ENCODE measurements at regions not wholly inside any gene's neighbourhood (a gene's known extent, or its start where the extent isn't known, plus 50 kb on each side); places are given as distances from the start of the nearest gene placed in this dataset.

DNA sequence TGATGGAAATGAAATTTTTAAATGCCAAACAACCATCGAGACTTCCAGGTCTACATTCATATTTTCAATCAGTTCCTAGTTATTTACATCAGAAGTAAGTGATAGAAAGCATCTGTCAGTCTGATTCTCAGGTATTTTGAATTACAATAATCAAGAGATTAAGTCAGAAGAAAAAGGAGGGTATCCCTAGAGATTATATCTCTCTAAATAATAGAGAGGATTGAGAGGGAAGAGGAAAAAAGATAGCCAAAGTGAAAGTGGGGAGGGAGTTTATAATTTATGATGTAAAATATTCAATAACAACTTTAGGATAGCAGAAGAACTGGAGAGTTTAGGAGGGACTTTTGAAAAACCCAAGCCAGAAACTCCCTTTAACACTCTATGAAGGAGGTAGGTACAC is 400.2 kb downstream of the EFNA5 start:
- no peaks in the 10 kb centered on the region for H3K27me3 ChIP-seq
- H3K4me2 ChIP-seq, result no peak overlapping the region
- no peak overlapping the region for H2AFZ ChIP-seq
- no peak overlapping the region for H3K27ac ChIP-seq
- no peaks in the 10 kb centered on the region for H4K20me1 ChIP-seq (ENCODE audit: insufficient read depth, poor library complexity, severe bottlenecking)
- H3K36me3 ChIP-seq (replicated peaks; ENCODE audit: insufficient read depth, low read depth), result no peaks in the 10 kb centered on the region
- DNase-seq (ENCODE audit: low spot score), result no peak
- TF ChIP-seq CTCF (IDR thresholded peaks at IDR 0.05; ENCODE audit: poor library complexity) (no peak), EZH2 (IDR thresholded peaks at IDR 0.05; ENCODE audit: borderline replicate concordance) (no peak), EZH2phosphoT487 (IDR thresholded peaks at IDR 0.05; ENCODE audit: low read depth, severe bottlenecking, unreplicated experiment) (no peak)
- 78% methylated on average over 1 of the region's 1 CpG for WGBS (ENCODE audit: low lambda C conversion rate, missing lambda C conversion rate)
- no peaks in the 10 kb centered on the region for H3K9me3 ChIP-seq (ENCODE audit: low read depth)
- H3K79me2 ChIP-seq, result no peaks in the 10 kb centered on the region
- no peaks in the 10 kb centered on the region for H3K9me2 ChIP-seq (replicated peaks; ENCODE audit: insufficient read depth)
- H3K4me3 ChIP-seq, result no peak overlapping the region
- H3K4me1 ChIP-seq (ENCODE audit: insufficient read depth), result no peaks in the 10 kb centered on the region

DNA sequence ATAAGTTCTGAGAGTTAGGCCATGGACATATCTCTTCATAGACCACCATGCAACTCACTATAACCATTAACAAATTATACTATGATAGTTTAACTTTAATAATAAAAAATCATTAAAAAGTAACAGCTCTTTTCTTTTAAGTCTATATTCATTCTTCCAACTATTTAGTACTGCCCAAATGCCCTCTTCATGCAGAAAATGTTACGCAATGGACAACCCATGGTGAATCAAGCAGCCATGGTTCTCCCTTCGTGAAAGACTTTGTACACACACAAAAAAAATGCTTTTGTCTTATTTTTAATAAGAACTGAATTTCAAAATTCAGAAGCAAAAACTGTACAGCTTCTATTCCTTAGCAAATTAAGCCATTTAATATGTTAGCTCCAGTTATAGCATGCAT is 401.1 kb downstream of the EFNA5 start:
- H4K20me1 ChIP-seq (ENCODE audit: insufficient read depth, poor library complexity, severe bottlenecking), result no peaks in the 10 kb centered on the region
- no peak overlapping the region for H3K4me2 ChIP-seq
- H3K4me3 ChIP-seq, result no peak overlapping the region
- no peaks in the 10 kb centered on the region for H3K27me3 ChIP-seq
- no peaks in the 10 kb centered on the region for H3K36me3 ChIP-seq (replicated peaks; ENCODE audit: insufficient read depth, low read depth)
- DNase-seq (ENCODE audit: low spot score), result no peak
- no peak overlapping the region for H3K27ac ChIP-seq
- no peak overlapping the region for H2AFZ ChIP-seq
- no peak for TF ChIP-seq CTCF (IDR thresholded peaks at IDR 0.05; ENCODE audit: poor library complexity)
- no peak for TF ChIP-seq EZH2phosphoT487 (IDR thresholded peaks at IDR 0.05; ENCODE audit: low read depth, severe bottlenecking, unreplicated experiment)
- no peak for TF ChIP-seq EZH2 (IDR thresholded peaks at IDR 0.05; ENCODE audit: borderline replicate concordance)
- H3K9me3 ChIP-seq (ENCODE audit: low read depth), result no peaks in the 10 kb centered on the region
- H3K9me2 ChIP-seq (replicated peaks; ENCODE audit: insufficient read depth), result no peaks in the 10 kb centered on the region
- no peaks in the 10 kb centered on the region for H3K79me2 ChIP-seq
- no peaks in the 10 kb centered on the region for H3K4me1 ChIP-seq (ENCODE audit: insufficient read depth)
- WGBS (ENCODE audit: low lambda C conversion rate, missing lambda C conversion rate), result 99% methylated on average over 2 of the region's 2 CpGs

- Histone ChIP-seq H3K79me2 (no peaks in the 10 kb centered on the region), H3K27ac (no peak overlapping the region), H3K4me3 (no peak overlapping the region), H4K20me1 (ENCODE audit: insufficient read depth, poor library complexity, severe bottlenecking) (no peaks in the 10 kb centered on the region), H3K4me1 (ENCODE audit: insufficient read depth) (no peaks in the 10 kb centered on the region), H3K27me3 (no peaks in the 10 kb centered on the region), H2AFZ (no peak overlapping the region), H3K9me3 (ENCODE audit: low read depth) (no peaks in the 10 kb centered on the region), H3K36me3 (replicated peaks; ENCODE audit: insufficient read depth, low read depth) (no peaks in the 10 kb centered on the region), H3K9me2 (replicated peaks; ENCODE audit: insufficient read depth) (no peaks in the 10 kb centered on the region), H3K4me2 (no peak overlapping the region)
- TF ChIP-seq EZH2 (IDR thresholded peaks at IDR 0.05; ENCODE audit: borderline replicate concordance) (no peak), EZH2phosphoT487 (IDR thresholded peaks at IDR 0.05; ENCODE audit: low read depth, severe bottlenecking, unreplicated experiment) (no peak), CTCF (IDR thresholded peaks at IDR 0.05; ENCODE audit: poor library complexity) (no peak)
- 91% methylated on average over 2 of the region's 2 CpGs for WGBS (ENCODE audit: low lambda C conversion rate, missing lambda C conversion rate)
- no peak for DNase-seq (ENCODE audit: low spot score)
Measured at GRCh38 chr5:107269256-107269655, 401.5 kb downstream of the EFNA5 start.

DNA sequence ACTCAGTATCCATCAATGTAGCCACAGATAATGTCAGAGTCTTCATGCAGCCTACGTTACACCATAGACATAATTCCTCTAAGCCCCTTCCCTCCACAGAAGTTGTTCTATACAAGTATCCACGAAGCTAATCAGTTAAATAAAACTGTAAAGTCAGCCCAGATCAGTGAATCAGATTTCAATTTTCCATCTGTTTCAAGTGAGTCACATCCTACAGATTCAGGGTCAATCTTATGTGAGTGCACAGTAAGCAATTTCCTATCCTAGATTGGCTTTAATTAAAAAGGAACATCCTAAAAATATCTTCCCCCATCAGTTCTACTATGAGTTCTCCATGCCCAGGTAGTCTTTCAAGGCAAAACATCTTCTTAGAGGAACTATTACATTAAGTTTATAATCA is 402.5 kb downstream of the EFNA5 start:
- Histone ChIP-seq H4K20me1 (ENCODE audit: insufficient read depth, poor library complexity, severe bottlenecking) (no peaks in the 10 kb centered on the region), H3K79me2 (no peaks in the 10 kb centered on the region), H2AFZ (no peak overlapping the region), H3K9me3 (ENCODE audit: low read depth) (no peaks in the 10 kb centered on the region), H3K27me3 (no peaks in the 10 kb centered on the region), H3K4me2 (no peak overlapping the region), H3K9me2 (replicated peaks; ENCODE audit: insufficient read depth) (no peaks in the 10 kb centered on the region), H3K4me1 (ENCODE audit: insufficient read depth) (no peaks in the 10 kb centered on the region), H3K36me3 (replicated peaks; ENCODE audit: insufficient read depth, low read depth) (no peaks in the 10 kb centered on the region), H3K4me3 (no peak overlapping the region), H3K27ac (no peak overlapping the region)
- TF ChIP-seq EZH2 (IDR thresholded peaks at IDR 0.05; ENCODE audit: borderline replicate concordance), result no peak
- TF ChIP-seq CTCF (IDR thresholded peaks at IDR 0.05; ENCODE audit: poor library complexity), result no peak
- TF ChIP-seq EZH2phosphoT487 (IDR thresholded peaks at IDR 0.05; ENCODE audit: low read depth, severe bottlenecking, unreplicated experiment), result no peak
- no peak for DNase-seq (ENCODE audit: low spot score)
- WGBS (ENCODE audit: low lambda C conversion rate, missing lambda C conversion rate), result 74% methylated on average over 2 of the region's 2 CpGs
